ENCODE measurements at regions not wholly inside any gene's neighbourhood (a gene's known extent, or its start where the extent isn't known, plus 50 kb on each side); places are given as distances from the start of the nearest gene placed in this dataset.

DNA sequence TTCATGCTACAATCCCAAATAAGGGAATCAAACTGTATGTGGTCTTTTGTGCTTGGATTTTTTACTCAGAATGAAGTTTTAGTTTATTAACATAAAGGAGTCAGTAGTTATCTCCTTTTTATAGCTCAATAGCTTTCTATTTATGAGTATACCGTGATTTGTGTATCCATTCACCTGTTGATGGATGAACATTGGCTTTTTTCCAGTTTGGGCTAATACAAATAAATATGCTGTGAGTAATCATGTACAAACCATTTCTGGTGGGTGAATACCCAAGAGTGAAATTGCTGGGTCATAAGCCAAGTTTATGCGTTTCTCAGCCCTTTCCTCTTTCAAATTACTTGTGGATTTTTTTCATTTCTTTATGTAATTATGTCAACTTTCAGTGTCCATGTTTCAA lies 395.3 kb downstream of the OSTF1 start:
- H3K27me3 ChIP-seq (ENCODE audit: control insufficient read depth in 1 of 2, insufficient read depth in 2 of 2, low read length in 2 of 2) = peaks cover 0 to 3% of the 10 kb centered on the region in 2 experiments
- intact Hi-C loops (cut with DNase I, micrococcal nuclease) = no loop called here
- DNase-seq (no peak), ATAC-seq (ENCODE audit: poor library complexity) (no peak)
- no peak overlapping the region for H3K4me3 ChIP-seq (ENCODE audit: low read length)
- Mint-ChIP-seq H3K27me3 (no peaks in the 10 kb centered on the region), H3K4me1 (ENCODE audit: low read depth) (no peaks in the 10 kb centered on the region), H3K4me3 (no peak overlapping the region), H3K27ac (no peak overlapping the region), H3K9me3 (no peaks in the 10 kb centered on the region), H3K36me3 (ENCODE audit: low read depth) (no peaks in the 10 kb centered on the region)
- CTCF ChIA-PET = no interaction called here
- H3K4me1 ChIP-seq (ENCODE audit: insufficient read depth, low read length) = no peaks in the 10 kb centered on the region
- H3K9me3 ChIP-seq (ENCODE audit: control insufficient read depth in 1 of 2, insufficient read depth in 1 of 2, low read length in 2 of 2) = peaks cover 0 to 1% of the 10 kb centered on the region in 2 experiments
- no peaks in the 10 kb centered on the region for H3K36me3 ChIP-seq (ENCODE audit: insufficient read depth, low read length)
- POLR2A ChIA-PET = no interaction called here
- H3K27ac ChIP-seq (ENCODE audit: low read depth in 1 of 2, low read length in 2 of 2) = no peak overlapping the region
- TF ChIP-seq, protein P1, sequence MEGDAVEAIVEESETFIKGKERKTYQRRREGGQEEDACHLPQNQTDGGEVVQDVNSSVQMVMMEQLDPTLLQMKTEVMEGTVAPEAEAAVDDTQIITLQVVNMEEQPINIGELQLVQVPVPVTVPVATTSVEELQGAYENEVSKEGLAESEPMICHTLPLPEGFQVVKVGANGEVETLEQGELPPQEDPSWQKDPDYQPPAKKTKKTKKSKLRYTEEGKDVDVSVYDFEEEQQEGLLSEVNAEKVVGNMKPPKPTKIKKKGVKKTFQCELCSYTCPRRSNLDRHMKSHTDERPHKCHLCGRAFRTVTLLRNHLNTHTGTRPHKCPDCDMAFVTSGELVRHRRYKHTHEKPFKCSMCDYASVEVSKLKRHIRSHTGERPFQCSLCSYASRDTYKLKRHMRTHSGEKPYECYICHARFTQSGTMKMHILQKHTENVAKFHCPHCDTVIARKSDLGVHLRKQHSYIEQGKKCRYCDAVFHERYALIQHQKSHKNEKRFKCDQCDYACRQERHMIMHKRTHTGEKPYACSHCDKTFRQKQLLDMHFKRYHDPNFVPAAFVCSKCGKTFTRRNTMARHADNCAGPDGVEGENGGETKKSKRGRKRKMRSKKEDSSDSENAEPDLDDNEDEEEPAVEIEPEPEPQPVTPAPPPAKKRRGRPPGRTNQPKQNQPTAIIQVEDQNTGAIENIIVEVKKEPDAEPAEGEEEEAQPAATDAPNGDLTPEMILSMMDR (IDR thresholded peaks at IDR 0.05) = no peak

DNA sequence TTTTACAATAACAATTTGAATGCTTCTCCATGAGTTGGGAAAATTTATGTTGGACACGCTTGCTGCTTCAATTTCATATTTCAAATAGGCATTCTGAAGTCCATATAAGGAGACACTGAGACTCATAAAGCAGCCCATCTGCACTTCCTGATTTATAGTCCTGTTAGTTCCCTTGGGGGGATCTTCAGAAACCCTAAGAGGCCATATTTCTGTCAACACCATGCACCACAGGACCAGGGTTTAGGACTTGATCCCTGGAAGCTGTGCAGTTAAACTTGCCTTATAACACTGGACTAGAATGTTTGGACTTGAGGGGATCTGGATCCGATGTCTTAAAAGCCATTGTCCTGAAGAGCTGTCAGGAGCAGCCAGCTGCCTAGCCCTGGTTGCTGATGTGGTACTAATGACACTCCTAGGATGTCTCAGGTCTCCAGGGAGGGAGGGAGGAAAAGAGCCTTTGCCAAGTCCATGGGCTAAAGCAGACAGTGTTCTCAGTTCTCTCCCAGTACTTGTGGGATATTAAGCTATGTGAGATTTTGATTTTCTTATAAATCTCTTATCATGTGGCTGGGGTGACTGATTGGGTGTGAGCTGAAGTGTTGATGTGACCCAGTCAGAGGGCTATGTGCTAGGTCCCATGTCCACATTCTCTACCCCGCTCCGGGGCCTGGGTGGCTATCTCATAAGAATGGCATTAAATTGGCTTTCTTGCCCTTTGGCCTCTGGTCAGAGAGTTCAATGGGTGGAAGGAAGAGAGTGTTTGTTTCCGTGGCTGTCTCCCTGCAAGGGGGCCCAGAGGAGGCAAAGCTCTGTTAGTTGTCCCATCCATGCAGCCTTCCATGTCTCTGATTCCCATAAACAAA lies 399.8 kb downstream of the OSTF1 start:
- Histone ChIP-seq H3K27ac (ENCODE audit: low read depth in 1 of 2, low read length in 2 of 2) (no peak overlapping the region), H3K9me3 (ENCODE audit: control insufficient read depth in 1 of 2, insufficient read depth in 1 of 2, low read length in 2 of 2) (peaks cover 0 to 3% of the 10 kb centered on the region in 2 experiments), H3K36me3 (ENCODE audit: insufficient read depth, low read length) (no peaks in the 10 kb centered on the region), H3K27me3 (ENCODE audit: control insufficient read depth in 1 of 2, insufficient read depth in 2 of 2, low read length in 2 of 2) (no peaks in the 10 kb centered on the region), H3K4me1 (ENCODE audit: insufficient read depth, low read length) (no peaks in the 10 kb centered on the region), H3K4me3 (ENCODE audit: low read length) (no peak overlapping the region)
- H3K9me3 Mint-ChIP-seq = no peaks in the 10 kb centered on the region
- H3K27me3 Mint-ChIP-seq = peaks cover 4% of the 10 kb centered on the region
- no peak for DNase-seq
- no peaks in the 10 kb centered on the region for H3K36me3 Mint-ChIP-seq (ENCODE audit: low read depth)
- POLR2A ChIA-PET = no interaction called here
- no peak for ATAC-seq (ENCODE audit: poor library complexity)
- TF ChIP-seq, protein P1 (IDR thresholded peaks at IDR 0.05) = no peak
- CTCF ChIA-PET = no interaction called here
- intact Hi-C loops (cut with DNase I, micrococcal nuclease) = no loop called here
- H3K27ac Mint-ChIP-seq = no peak overlapping the region
- no peaks in the 10 kb centered on the region for H3K4me1 Mint-ChIP-seq (ENCODE audit: low read depth)
- H3K4me3 Mint-ChIP-seq = no peak overlapping the region

DNA sequence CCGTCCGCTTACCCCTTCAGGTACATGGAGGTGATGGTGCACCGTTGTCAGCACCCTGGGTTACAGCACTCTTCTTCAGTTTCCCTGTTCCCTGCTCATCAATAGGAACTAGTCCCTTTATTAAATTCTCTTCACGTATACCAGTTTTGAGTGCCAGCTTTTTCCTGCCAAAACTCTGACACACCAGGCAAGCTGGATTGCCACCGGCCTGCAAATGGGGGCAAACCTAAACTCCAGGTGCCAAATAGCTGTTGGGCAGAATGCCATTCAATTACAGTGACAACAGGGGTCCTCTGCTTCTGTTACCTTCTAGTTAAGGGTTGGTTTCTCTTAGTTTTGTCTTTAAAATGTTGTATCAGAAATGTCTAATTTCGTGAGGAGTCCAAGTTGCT lies 400.4 kb downstream of the OSTF1 start:
- Histone ChIP-seq H3K4me3 (ENCODE audit: low read length) (no peak overlapping the region), H3K9me3 (ENCODE audit: control insufficient read depth in 1 of 2, insufficient read depth in 1 of 2, low read length in 2 of 2) (peaks cover 0 to 3% of the 10 kb centered on the region in 2 experiments), H3K27ac (ENCODE audit: low read depth in 1 of 2, low read length in 2 of 2) (no peak overlapping the region), H3K27me3 (ENCODE audit: control insufficient read depth in 1 of 2, insufficient read depth in 2 of 2, low read length in 2 of 2) (no peaks in the 10 kb centered on the region), H3K36me3 (ENCODE audit: insufficient read depth, low read length) (no peaks in the 10 kb centered on the region), H3K4me1 (ENCODE audit: insufficient read depth, low read length) (no peaks in the 10 kb centered on the region)
- ChIA-PET CTCF (no interaction called here), POLR2A (no interaction called here)
- no peak overlapping the region for H3K4me3 Mint-ChIP-seq
- H3K27me3 Mint-ChIP-seq = peaks cover 4% of the 10 kb centered on the region
- no peak overlapping the region for H3K27ac Mint-ChIP-seq
- no peak for DNase-seq
- no peak for ATAC-seq (ENCODE audit: poor library complexity)
- TF ChIP-seq, protein P1 (IDR thresholded peaks at IDR 0.05) = no peak
- peaks cover 1% of the 10 kb centered on the region for H3K9me3 Mint-ChIP-seq
- no peaks in the 10 kb centered on the region for H3K36me3 Mint-ChIP-seq (ENCODE audit: low read depth)
- intact Hi-C loops (cut with DNase I, micrococcal nuclease) = no loop called here
- H3K4me1 Mint-ChIP-seq (ENCODE audit: low read depth) = no peaks in the 10 kb centered on the region

Measured in CD4-positive, alpha-beta T cell (primary cell).